SIG-M5 treated with dmso at 0.1 percent for 504 hours (cell line): ENCODE measurements at regions not wholly inside any gene's neighbourhood (a gene's known extent, or its start where the extent isn't known, plus 50 kb on each side); places are given as distances from the start of the nearest gene placed in this dataset.
"Not testable (repeated sequence)": the region's sequence is repeated elsewhere in the genome, so short reads cannot be mapped to it uniquely, and the experiment has no call there.

ENCODE experiments used
- DNase-seq: peaks from one replicate; lab custom pipeline; 2025; ENCODE audit not compliant: unreplicated experiment; lab: John Stamatoyannopoulos, UW

- no peak for DNase-seq
Measured at GRCh38 chr14:45976001-45976400, 675.6 kb downstream of the RPL10L start.

- no peak for DNase-seq
Measured at GRCh38 chr14:45972416-45972815, 679.2 kb downstream of the RPL10L start.

DNA sequence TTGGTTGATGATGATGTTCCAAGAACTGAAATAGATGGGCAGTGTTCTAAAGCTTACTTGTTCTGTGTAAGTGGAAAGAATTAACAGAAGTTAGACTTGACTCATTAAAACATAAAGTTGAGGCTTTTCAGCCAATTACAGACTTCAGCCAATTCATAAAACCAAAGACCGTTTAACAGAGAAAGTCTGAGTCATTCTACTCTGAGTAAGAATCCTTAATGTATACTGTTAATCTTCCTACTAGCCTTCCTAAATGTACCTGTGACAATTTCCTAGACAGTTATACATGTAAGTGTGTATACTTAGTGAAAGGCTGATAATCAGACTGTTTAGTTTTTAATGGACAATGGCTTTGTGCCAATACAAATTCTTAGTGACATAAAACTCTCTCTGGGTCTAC, 681.0 kb downstream of the RPL10L start:
- DNase-seq: no peak

GRCh38 chr14:45968037-45968436, 683.5 kb downstream of the RPL10L start:
- no peak for DNase-seq

GRCh38 chr14:45949479-45949878, 696.5 kb upstream of the MIS18BP1 start:
- DNase-seq: no peak

DNA sequence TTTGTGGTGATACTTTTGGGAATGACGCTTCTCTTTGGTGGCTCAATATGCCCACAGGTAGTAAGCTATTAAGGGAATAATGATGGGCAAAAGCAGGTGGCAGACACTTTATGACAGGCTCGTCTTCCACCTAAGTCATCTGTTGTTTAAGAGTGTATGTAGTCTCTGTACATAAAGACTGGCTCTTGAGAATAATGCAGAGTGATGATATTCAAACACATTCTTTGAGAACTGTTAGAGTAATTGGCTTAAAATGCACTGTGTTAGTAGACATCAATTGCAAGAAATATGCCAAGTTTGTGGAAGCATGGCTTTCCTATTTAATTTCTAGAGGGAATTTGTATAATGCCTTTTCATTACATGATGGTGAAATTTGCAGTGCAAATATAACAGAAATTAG, 694.8 kb upstream of the MIS18BP1 start:
- no peak for DNase-seq

GRCh38 chr14:45946251-45946650, 693.2 kb upstream of the MIS18BP1 start:
- no peak for DNase-seq

GRCh38 chr14:45940318-45940717, 687.3 kb upstream of the MIS18BP1 start:
- no peak for DNase-seq

- no peak for DNase-seq
Measured at GRCh38 chr14:45939572-45939971, 686.6 kb upstream of the MIS18BP1 start.

DNA sequence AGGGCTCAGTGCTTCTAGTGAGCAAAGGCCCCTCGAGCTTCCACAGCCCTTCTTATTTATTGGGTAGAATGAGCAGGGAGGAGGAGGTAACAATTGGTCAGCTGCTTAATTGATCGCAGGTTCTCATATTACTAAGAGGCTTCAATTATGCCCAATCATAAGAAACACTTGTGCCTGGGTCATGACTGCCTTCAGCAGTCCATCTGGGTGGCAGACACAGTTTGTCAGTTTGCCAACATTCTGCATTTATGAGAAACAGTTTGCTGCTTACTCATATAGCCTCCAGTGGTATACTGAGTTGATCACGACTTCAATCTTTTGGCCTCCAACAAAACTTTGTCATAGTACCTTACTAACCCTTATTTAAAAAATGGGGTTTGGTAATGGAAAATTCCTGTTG, 667.0 kb upstream of the MIS18BP1 start:
- DNase-seq: not testable (repeated sequence)

DNA sequence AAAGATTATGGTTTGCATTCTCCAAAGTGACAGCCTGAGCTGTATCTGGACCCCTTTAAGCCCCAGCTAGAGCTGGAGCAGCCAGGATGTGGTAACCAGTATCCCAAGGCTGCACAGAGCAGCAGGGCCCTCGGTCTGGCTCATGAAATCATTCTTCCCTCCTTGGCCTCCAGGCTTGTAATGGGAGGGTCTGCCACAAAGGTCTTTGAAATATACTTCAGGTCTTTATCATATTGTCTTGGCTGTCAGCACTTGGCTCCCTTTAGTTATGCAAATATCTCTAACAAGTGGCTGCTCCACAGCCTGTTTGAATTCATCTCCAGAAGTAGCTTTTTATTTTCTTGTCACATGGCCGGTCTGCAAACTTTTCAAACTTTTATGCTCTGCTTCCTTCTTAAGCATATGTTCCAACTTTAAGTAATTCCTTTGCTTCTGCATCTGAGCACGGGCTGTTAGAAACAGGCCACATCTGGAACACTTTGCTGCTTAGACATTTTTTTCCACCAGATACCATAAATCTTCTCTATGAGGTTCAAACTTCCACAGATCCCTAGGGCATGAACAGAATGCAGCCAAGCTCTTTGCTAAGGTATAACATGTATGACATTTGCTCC, 663.4 kb upstream of the MIS18BP1 start:
- no peak for DNase-seq

- DNase-seq: no peak
Measured at GRCh38 chr14:45907782-45908181, 654.8 kb upstream of the MIS18BP1 start.

DNA sequence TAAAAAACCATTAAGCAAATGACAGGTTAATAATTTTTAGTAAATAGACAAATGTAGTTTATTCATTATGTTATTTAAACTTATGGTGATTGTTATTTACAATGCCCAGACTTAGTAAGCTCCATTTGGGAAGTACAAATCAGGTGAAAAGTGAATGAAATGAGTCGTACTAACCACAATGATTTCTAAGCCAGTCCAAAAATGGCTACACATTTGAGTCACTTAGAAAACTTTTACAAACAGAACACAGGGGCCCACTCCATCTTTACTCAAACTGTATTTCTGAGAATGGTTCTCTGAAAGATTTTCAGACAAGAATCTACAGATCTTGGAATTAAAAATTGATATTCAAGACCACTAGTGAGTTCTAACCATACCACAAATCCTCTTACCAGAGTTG, 653.3 kb upstream of the MIS18BP1 start:
- DNase-seq: no peak

DNA sequence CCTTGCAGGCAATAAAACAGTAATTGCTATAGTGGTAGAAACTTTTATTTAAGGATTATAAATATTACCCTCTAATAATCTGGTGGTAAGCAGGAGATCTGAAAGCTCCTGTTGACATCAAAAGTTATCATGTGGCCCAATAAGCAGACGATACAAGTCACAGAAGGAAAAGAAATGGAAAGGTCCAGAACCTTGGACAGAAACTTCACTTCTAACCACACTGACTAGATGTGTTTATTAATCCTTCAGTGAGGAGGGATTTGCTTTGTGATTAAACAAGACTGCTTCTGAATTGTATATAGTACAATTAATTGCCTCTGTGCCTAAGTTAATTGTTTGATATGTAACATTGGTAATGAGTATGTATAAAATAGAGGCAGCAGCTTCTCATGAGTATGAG, 652.7 kb upstream of the MIS18BP1 start:
- no peak for DNase-seq

GRCh38 chr14:45904314-45904713, 651.3 kb upstream of the MIS18BP1 start:
- DNase-seq: no peak

GRCh38 chr14:45902241-45902640, 649.2 kb upstream of the MIS18BP1 start:
- no peak for DNase-seq

DNA sequence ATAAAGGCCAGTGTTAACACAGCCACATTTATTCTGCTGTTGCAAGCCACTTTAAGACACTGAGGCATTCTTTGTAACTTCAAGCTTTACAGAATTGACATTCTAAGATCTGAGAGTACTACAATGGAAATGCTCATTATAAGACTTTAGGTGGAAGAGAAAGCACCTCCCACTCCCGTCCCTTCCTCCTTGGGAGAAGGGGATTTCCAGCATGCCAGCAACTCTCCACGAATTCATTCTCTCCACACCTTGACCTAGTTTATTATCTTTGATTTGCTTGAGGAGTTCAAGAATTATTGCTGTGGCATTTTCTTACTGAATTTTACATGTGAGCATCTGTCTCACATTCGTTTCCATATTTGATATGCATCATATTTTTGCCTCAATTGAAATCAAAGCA, 644.4 kb upstream of the MIS18BP1 start:
- no peak for DNase-seq

DNA sequence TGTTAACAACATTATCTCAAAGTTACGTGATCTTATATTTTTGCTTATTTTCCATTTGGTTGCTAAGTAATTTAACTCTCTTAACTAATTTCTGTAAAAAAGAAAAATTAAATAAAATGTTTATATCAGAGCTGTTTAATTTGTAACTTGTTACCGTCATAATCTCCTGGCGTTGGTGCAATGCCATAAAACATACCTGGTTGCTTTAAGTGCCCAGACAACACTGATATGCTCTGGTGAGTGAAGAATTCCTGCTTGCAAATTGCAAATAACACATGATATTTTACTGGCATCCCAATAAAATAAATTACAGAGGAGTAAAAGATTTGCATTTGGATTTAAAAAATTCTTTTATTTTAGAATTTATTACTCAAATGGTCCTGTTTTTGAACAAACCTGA, 640.1 kb upstream of the MIS18BP1 start:
- no peak for DNase-seq

GRCh38 chr14:45891417-45892080, 638.5 kb upstream of the MIS18BP1 start:
- no peak for DNase-seq

DNA sequence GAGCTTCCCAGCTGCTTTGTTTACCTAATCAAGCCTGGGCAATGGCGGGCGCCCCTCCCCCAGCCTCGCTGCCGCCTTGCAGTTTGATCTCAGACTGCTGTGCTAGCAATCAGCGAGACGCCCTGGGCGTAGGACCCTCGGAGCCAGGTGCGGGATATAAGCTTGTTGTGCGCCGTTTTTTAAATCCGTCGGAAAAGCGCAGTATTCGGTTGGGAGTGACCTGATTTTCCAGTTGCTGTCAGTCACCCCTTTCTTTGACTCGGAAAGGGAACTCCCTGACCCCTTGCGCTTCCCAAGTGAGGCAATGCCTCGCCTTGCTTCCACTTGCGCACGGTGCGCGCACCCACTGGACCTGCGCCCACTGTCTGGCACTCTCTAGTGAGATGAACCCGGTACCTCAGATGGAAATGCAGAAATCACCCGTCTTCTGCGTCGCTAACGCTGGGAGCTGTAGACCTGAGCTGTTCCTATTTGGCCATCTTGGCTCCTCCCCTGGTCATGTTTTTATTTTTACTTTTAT, 635.8 kb upstream of the MIS18BP1 start:
- DNase-seq: not testable (repeated sequence)

DNA sequence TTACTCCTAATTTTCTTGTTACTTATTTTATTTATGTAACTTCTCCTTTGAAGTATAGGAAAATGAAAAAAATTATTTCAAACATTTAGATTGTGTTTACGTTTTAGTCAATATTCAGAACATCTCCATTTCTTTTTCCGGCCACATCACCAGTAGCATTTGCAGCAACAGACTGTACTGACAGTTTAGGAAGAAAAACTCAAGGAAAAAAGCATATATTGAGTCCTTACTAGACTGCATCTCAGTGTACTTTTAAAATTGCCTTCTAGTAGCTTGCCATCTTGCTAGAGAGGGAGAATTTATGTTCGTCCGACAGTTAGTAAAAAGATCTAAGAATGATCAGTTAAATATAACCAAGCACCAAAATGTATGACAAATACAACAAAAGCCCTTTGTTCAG, 625.0 kb upstream of the MIS18BP1 start:
- DNase-seq: no peak

- no peak for DNase-seq
Measured at GRCh38 chr14:45868863-45869262, 615.9 kb upstream of the MIS18BP1 start.

DNA sequence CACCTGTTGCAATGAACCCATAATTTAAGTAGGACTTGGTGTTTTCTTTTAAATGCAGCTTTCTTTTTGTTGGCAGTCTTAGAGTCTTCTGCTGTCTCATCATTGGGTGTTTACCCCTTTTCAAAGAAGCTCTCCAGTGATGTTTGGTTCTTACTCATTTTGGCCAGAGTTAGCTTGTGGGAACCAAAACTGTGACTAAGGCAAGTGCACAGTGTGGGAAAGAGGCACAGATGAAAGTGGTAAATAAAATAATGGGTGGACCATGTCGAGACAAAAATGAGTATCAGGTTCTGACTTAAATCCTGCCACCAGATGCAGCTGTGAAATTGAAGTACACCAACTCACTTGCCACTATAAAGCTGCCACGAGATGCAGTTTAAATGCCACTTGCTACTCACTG, 615.4 kb upstream of the MIS18BP1 start:
- no peak for DNase-seq
